NCI-H345 (cell line): ENCODE measurements at regions not wholly inside any gene's neighbourhood (a gene's known extent, or its start where the extent isn't known, plus 50 kb on each side); places are given as distances from the start of the nearest gene placed in this dataset.

Experiments
- DNase-seq: peaks from one replicate; lab custom pipeline; 2025; lab: John Stamatoyannopoulos, UW

DNA sequence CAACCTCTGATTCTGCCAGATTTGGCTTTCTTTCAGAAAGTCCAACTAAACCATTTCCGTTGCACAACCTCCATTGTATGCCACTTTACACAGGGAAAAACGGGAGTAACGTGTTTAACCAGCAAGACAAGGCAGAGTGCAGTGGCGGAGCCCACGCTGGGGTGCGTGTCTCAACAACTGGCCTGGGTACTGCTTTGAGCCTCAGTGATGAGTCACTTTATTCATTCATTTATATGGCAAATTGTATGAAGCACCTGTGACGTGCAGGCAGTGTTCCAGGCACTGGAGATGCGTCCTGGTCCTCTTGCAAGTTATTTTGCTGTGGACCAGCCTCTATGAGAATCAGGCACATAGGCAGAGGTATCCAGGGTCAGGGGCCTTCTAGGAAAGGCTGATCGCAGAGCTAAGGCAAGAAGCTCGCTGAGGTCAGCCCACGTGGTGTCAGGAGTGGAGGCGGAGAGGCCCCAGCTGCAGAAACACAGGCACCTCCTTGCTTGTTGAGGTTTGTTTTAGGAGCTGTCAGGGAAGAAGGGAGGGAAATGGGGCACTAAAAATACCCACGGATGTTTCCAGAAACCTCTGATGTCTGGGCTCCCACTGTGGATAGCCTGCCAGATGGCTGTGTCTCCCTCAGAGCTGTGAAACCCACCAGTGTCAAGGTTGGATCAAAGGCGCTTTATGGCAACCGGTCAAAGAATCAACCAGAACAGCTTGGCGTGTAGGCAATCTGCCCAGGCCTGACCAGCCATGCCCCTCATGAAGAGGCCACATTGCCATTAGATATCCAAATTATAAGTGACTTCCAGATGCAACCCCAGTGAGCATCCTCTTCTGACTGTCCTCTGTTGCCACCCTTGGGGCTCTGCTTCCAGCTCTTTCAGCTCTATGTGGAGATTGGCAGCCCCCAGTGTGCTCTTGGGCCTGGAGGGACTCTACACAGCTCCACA lies 157.2 kb downstream of the CD83 start:
- no peak for DNase-seq

DNA sequence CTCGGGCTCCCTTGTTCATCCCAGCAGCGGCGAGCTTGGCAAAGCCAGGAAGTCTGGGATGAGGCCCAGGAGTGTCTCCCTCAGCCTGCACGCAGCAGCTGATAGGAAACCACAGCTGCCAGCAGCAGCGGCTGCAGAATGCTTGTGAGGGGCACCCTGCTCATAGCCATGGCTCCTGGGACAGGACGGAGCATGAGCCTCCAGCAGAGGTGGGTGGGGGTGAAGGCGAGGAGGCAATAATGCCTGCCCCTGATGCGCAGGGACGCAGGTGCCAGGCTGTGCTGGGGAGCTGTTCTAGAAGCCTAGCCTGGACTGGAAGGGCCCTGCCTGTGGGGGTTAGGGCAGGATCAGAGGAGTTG lies 157.9 kb downstream of the CD83 start:
- no peak for DNase-seq

DNA sequence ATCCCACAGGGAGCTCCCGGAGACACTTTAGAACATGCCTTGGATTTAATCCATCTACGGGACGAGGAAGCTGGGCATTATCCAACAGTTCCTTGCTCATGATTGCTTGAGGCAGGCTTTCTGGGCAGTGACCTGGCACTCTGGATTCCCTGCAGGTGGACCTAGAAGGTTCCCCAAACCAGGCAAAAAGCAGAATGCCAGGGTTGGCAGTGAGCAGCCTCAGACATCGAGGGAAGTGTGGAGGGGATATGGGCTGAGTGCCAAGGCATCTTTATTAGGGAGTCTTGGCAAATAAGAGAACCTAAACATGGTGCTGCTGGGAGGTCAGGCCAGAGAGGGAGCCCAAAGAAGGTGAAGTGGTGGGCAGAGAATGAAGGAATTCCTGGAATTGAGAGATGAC lies 158.5 kb downstream of the CD83 start:
- no peak for DNase-seq

DNA sequence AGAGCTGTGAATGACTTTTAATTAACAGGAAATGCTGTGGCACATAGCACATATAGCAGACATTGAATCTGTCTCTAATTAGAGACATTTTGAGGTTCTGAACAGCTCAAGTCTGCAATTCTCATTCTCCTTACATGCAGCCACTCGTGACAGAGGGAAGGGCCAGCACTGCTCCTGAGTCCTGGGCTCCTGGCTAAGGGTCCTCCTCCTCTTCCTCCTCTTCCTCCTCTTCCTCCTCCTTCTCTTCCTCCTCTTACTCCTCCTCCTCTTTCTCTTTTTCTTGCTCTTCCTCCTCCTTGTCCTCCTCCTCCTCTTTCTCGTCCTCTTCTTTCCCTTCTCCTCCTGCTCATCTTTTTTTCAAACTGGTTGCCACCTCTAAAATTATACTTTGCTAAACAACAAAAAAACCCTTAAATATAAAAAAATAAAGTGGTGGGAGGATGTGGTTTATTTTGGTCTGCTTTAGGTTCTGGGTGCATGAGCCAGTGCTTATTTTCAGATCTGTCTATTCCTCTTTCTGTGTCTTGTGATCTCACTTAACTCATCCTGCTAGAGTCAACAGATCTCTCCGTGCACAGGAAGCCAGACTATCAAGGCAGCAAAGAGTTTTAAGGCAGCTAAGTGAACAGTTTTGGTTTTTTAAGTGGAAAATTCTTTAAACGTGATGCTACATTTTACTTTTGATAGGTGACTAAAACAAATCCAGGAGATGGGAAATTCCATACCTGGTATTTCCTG lies 159.3 kb downstream of the CD83 start:
- DNase-seq, result no peak

DNA sequence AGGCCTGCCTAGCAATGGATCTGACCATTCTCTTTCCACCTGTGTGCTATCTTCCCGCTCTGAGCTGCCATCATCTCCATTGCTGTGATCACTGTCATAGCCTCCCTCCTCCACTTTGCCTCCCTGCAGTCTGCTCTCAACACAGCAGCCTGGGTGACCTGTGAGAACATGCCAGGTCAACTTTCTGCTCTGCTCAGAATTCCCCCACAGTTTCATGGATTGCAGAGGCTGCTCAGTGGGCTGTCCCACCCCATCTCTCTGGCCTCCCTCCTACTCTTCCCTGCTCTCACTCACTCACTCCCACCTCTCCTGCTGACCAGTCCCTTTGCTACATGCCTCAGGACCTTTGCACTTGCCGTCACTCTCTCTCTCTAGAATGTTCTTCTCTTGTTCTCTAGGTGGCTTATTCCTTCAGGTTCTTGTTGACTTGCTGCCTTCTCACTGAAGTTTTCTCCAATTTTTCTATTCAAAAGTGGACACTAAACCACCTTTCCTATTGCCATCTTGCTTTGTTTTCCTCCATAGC lies 159.9 kb downstream of the CD83 start:
- DNase-seq, result no peak

DNA sequence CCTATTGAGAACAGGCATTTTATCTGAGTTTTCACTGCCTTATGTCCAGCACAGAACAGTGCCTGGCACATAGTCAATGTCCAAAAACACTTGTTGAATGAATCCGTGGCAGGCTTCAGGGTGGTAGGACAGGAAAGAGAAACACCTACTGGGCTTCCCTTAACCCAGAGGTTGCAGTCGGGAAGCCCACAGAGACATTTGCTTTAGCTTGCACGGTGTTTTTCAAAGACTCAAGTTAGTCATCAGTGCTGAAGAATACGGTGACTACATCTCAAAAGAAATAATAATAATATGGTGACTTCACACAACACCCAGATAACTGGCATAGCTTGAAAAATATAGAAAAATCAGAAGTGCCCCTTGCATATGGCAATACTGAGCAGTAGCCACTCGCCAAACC lies 160.4 kb downstream of the CD83 start:
- no peak for DNase-seq

DNA sequence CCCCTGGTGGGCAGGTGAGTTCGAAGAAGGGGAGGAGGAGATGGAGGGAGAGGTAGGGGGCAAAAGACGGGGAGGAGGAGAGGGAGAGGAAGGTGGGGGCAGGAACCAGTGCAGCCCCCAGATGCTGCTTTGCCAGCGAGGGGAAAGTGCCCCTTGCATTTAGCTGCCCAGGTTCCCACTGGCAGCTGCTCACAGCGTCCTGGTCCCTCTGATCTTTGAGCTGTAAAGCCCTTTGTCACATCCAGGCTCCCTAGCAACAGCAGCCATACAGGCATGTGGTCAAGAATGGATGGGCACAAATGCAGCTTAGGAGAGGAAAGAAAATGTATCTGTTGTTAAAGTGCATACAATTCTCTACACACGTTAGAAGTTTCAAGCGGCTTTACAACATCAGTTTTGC lies 160.9 kb downstream of the CD83 start:
- DNase-seq, result no peak

DNA sequence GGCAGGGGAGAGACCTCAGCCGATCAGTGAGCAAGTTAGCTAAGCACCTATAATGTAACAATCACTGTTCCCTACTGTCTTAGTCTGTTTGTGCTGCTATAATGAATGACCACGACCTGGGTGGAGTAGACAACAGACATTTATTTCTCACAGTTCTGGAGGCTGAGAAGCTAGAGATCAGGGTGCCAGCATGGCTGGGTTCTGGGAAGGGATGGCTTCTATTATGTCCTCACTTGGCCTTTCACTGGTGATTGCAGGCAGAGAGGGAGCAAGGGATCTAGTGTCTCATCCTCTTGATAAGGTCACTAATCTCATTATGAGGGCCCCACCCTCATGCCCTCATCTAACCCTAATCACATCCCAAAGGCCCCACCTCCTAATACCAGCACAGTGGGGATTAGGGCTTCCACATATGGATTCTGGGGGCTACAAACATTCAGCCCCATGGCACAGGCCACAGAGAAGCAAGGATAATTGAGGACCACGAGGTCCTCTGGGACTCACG lies 162.5 kb downstream of the CD83 start:
- no peak for DNase-seq

DNA sequence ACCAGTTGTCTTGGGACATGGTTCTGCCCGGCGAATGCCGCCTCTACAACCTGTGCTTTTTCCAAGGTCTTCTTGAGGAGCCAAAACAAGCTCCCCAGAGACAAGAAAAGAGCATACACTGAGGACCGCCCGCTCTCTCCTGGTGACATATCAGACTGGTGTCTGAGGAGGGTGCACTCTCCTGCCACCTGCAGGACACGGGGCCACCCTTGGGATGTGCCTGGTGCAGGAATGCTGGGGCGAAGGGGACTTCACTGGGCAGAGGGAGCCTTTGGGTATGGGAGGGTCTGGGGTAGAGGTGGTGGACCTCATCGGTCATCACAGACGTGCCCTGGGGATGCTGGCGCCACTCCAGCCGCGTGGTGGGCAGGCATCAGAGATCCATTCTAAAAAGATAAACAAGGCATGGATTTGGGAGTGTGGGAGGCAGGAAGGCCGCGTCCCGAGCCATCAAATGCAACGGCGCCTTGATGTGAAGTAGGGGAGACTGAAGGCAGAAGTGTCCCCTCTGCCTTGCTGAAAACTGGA lies 163.3 kb downstream of the CD83 start:
- DNase-seq, result no peak

DNA sequence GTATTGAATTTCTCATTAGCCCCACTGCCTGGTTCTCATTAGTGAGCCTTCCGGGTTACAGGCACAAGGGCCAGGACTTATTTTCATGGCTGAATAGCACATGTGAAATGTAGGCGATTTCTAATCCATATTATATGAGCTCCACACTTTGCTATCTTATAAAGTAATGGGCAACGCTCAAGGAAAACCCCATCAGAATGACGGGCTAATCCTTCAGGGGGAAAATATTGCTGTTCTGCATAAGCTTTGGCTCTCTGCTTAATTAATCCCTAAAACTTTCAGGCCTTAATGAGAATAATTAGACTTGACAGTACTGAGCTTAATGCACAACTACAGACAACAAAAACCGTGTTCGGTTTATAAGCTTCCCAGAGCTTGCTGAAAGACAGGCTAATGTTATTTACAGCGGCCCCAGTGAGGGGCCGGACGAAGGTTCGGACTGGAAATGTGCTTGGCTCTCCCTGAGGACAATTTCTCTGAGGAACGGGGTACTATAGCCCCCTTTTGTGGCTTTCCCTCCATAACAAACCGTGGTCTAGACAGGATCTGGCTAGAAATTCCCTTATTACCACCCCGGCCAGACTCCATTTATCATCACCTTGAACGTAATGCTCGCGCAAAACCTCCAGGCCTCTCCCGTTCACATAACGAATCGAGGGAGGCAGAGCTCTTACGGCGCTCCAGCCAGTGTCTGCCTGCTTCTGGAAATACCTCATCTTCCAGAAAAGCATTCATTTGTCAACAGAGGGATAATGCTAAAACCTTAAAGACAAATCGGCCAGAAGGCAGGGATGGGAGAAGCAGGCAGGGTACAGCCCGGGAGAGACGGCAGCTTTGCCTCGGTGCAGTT lies 164.5 kb downstream of the CD83 start:
- DNase-seq, result no peak

DNA sequence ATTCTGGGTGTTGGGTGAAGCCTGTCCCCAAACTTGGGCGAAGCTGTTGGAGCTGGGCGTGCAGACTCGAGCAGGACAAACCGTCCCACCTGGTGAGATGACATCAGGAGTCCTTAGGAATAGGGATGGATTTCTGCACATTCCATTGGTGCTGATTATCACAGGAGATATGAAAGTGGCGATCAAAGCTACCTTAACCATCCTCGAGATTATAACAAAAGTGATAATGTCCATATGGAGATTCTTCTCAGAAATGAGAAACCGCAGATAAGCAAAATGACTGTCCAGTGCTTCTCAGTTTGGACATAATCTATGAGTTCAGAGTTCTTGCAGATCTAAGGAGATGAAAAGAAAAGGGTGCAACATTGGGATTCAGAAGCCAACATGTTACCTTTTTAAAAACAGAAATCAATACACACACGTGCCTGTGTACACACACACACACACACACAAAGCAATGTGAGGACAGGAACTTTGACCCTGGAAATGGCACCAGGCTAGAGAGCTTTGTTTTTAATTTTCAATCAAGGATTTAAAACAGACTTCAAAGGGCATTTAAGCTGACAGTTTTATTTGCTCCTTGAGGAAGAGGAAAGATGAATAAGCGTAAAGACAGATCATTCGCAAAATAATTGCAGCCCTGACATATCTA lies 165.4 kb downstream of the CD83 start:
- DNase-seq, result no peak

DNA sequence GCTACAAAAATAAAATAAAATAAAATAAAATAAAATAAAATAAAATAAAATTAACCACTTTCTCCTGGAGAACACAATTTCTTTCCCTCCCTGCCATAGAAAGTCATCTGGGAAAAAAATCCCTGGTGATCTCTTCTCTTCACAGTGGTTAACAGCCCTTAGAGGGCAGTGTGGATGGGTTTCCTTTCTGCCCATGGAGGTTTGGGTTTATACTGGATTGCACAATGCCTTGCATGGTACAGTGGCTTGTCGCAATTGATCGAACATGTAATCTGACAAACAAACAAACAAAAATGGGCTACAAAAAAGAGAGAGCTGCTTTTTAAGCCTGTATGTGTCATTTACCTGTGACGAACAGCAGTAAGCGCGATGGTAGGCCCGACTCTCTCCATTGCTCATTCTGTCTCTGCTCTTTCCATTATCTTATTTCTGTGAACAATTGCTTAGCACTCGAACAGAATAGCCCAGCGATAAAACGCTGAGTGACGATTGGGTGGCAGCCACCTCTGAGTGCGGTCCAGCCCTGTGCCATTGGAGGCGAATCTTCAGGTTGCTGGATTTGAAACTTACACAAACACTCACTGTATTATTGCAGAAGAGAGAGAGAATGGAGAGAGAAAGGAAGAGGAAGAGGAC lies 166.1 kb downstream of the CD83 start:
- no peak for DNase-seq

DNA sequence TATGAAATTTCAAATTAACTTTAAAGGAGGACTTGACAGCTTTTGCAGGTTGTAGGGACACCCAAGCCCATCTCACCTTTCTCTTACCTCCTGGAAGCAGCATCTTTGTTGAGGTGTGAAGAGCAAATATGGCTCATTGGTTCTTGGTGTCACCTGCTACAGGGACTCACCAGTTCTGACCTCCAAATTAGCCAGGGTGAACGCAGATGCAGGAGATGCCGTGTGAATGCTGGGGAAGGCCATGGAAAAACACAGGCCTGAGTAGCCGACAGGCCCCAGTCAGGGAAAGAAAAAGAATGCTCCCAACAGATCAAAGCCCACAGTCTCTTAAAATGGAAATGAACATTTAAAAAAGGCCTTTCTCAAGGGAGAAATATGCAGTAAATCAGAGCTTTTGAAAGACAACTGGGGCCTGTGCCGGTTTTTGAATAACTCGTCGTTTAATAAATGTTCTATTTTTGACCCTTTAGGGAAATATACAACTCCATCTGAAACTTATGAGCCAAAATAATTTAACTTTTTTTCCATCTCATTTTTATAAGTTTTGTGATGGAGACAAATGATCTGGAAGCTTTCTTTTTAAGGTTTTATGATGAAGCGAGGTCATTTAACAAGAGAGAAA lies 167.5 kb downstream of the CD83 start:
- no peak for DNase-seq

DNA sequence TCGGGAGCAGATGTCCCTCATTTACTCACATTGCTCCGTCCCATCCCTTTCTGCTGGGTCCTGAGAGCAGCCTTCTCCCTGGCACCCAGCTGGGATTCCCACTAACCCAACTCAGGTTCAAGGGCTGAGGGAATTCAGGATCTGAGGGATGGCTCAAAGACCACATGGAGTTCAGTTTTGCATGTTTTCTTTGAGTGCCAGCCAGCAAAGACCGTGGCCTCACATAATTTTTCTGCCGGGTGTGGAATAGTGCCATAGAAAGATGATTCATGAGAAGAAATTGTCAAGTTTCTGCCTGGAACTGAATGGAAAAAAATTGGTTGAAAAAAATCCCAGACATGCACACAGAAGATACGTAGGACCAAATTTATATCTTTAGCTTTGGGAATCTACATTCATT lies 168.6 kb downstream of the CD83 start:
- DNase-seq, result no peak

DNA sequence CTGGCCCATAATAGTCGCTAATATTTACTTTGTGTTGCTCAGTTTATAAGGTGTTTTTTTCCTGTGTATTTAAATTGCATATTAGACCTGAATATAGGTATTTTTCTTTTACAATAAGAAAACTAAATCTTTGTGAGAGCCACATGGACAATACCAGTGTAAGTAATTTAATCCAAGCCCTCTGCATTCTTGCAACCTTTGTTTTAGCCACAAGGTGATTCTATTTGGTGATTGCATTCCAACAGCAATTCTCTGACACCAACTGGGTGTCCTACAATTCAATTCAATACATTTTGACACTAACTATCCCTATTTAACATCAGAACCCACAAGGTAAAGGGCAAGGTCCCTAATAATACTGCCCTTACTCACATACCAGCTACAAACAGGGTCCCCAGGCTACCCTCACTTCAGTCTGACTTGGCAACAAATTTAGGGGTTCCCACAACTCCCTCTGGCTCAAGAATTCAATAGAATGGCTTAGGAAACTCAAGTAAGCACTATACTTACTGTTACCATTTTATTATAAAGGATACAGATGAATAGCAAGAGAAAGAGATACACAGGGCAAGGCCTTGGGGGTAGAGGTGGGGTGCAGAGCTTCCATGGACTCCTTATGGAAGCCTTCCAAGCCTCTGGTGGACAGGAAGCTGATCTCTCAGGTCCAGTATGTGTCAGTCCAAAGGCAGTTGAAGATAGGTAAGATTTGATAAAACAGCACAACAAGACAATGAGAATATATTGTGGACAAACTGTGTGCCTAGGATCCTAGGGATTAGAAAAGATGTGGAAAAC lies 169.3 kb downstream of the CD83 start:
- no peak for DNase-seq

DNA sequence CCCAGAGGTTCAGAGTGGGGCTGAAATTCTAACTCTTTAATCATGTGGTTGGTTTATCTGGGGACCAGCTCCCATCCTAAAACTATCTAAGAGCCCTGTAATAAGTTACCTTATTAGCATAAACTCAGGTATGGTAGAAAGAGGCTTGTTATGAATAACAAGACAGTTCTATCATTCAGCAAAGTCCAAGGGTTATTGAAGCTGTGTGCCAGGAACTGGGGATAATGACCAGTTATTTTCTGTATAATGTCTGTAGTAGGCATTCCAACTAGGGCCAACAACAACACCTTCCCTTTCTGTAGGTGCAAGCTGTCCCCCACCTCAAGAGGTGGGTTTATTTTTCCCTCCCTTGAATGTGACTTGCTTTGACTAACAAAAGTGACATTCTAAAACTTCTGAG lies 170.1 kb downstream of the CD83 start:
- DNase-seq, result no peak

DNA sequence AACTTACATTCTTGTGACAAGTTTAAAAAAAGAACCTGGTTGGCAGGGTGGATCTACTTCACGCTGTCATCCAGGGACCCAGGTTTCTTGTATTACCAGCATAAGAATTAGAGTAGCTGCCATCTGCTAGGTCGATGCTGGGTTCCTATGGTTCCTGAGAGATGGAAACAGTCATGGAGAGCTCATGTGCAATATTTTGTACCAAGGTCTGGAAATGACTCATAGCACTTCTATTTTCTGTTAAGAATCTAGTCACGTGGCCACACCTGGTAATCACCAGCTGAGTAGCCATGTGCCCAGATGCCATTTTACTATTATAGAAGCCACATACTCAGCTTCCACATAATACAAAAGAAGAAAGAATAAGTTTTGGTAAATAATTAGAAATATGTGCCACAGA lies 171.3 kb downstream of the CD83 start:
- no peak for DNase-seq

DNA sequence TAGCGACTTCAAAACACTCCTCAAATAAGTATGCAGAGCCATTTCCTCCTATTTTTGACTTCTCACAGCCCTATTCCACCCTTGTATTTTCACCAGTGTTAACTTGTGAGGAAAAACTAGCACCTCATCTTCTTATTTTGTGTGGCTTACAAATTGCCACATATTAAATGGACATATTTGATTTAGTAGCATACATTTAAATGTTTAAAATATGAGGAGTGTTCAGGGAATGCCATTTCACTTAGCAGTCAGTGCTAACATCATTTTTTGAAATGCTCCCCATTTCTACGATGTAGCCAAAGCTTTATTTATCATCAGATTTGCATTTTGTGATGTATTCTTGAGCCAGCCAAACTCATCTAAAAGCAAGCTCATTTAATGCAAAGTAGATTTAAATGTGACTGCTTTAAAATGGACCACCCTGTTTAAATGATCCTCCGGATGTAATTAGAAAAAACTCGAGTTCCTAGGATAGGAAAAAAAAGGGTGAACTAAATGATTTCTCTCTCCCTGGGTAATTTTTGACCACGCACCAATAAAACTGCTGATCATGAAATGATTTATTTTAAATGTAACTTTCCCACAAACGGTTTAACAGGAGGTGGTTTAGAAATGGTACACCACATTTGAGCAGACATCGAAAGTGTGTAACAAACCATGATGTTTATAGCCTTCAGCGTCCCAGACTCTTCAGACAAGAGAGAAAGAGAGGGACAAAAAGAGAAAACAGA lies 172.6 kb downstream of the CD83 start:
- DNase-seq, result no peak
